Central memory CD4-positive, alpha-beta T cell (primary cell): ENCODE measurements at regions not wholly inside any gene's neighbourhood (a gene's known extent, or its start where the extent isn't known, plus 50 kb on each side); places are given as distances from the start of the nearest gene placed in this dataset.
"Not testable (repeated sequence)": the region's sequence is repeated elsewhere in the genome, so short reads cannot be mapped to it uniquely, and the experiment has no call there.

Experiments
- DNase-seq: peaks from one replicate; pipeline ENCODE4 v3.0.0; 2022

GRCh38 chr18:59038295-59039039 lies 101.2 kb upstream of the SEC11C start:
- DNase-seq: no peak

GRCh38 chr18:59039040-59039320 lies 100.7 kb upstream of the SEC11C start:
- DNase-seq: not testable (repeated sequence)

- DNase-seq: no peak
Measured at GRCh38 chr18:59039449-59039848, 100.2 kb upstream of the SEC11C start.

- no peak for DNase-seq
Measured at GRCh38 chr18:59040770-59041148, 98.9 kb upstream of the SEC11C start.

GRCh38 chr18:59041296-59041695 lies 98.4 kb upstream of the SEC11C start:
- no peak for DNase-seq

- DNase-seq: no peak
Measured at GRCh38 chr18:59041819-59042815, 97.6 kb upstream of the SEC11C start.

- no peak for DNase-seq
Measured at GRCh38 chr18:59044855-59045254, 94.8 kb upstream of the SEC11C start.

- no peak for DNase-seq
Measured at GRCh38 chr18:59047321-59048047, 92.2 kb upstream of the SEC11C start.

- DNase-seq: no peak
Measured at GRCh38 chr18:59048048-59048363, 91.7 kb upstream of the SEC11C start.

GRCh38 chr18:59048378-59048777 lies 91.3 kb upstream of the SEC11C start:
- no peak for DNase-seq

GRCh38 chr18:59049721-59050660 lies 89.7 kb upstream of the SEC11C start:
- no peak for DNase-seq

- no peak for DNase-seq
Measured at GRCh38 chr18:59050661-59051057, 89.0 kb upstream of the SEC11C start.

- DNase-seq: no peak
Measured at GRCh38 chr18:59051470-59052165, 88.1 kb upstream of the SEC11C start.

GRCh38 chr18:59052965-59053820 lies 86.5 kb upstream of the SEC11C start:
- no peak for DNase-seq

GRCh38 chr18:59054496-59055287 lies 85.0 kb upstream of the SEC11C start:
- DNase-seq: no peak

GRCh38 chr18:59055345-59056032 lies 84.2 kb upstream of the SEC11C start:
- DNase-seq: no peak

- DNase-seq: peak; percentile 41
Measured at GRCh38 chr18:59056706-59057492, 82.8 kb upstream of the SEC11C start.

GRCh38 chr18:59057493-59057795 lies 82.2 kb upstream of the SEC11C start:
- no peak for DNase-seq

GRCh38 chr18:59057969-59058368 lies 81.7 kb upstream of the SEC11C start:
- DNase-seq: no peak
